ENCODE measurements at regions not wholly inside any gene's neighbourhood (a gene's known extent, or its start where the extent isn't known, plus 50 kb on each side); places are given as distances from the start of the nearest gene placed in this dataset.

- TF ChIP-seq CTCF (IDR thresholded peaks at IDR 0.05) (no peak), EZH2 (IDR thresholded peaks at IDR 0.05) (no peak), EZH2phosphoT487 (IDR thresholded peaks at IDR 0.05) (no peak)
Measured at GRCh38 chr11:134856056-134856971, 444.3 kb upstream of the B3GAT1 start.
